AG04450 (cell line): ENCODE measurements at regions not wholly inside any gene's neighbourhood (a gene's known extent, or its start where the extent isn't known, plus 50 kb on each side); places are given as distances from the start of the nearest gene placed in this dataset.
A peak's percentile ranks its signal among the peaks of the same experiment; 100 is the strongest.

Source experiments
- CTCF ChIA-PET: fragments of 300-600, 350-600 bp; formaldehyde crosslinking; extraction: SDS; loops from one replicate; lab custom pipeline; 2022; ENCODE audit warnings: antibody characterized with exemption, inconsistent platforms; lab: Charles Lee
- POLR2A ChIA-PET: fragments of 350-600 bp; formaldehyde crosslinking; extraction: SDS; loops from one replicate; lab custom pipeline; 2021; ENCODE audit warnings: antibody characterized with exemption, inconsistent platforms; lab: Yijun Ruan, JAX
- DNase-seq: peaks from one replicate; pipeline ENCODE4 v3.0.0-alpha.2; 2011; ENCODE audit warnings: low read depth, low spot score
- H3K27ac ChIP-seq: one replicate; pipeline ENCODE4 v1.5.1; 2012; ENCODE audit warnings: low read depth, low read length, control low read depth
- H3K27me3 ChIP-seq: one replicate; pipeline ENCODE4 v1.6.0; 2012; ENCODE audit warnings: low read length; ENCODE audit not compliant: control insufficient read depth, insufficient read depth
- H3K4me3 ChIP-seq: 2 replicates; pipeline ENCODE4 v1.5.1; 2011; ENCODE audit warnings: mild to moderate bottlenecking, low read depth, low read length, control low read depth
- H3K9me3 ChIP-seq: 2 replicates; pipeline ENCODE4 v1.5.1; 2012; ENCODE audit warnings: low read length; ENCODE audit not compliant: control insufficient read depth, insufficient read depth
- TF ChIP-seq, protein P1 (sequence below): IDR thresholded peaks from 2 replicates; pipeline ENCODE4 v1.5.1; 2011; ENCODE audit warnings: low read depth, low read length, control low read depth, inconsistent platforms

DNA sequence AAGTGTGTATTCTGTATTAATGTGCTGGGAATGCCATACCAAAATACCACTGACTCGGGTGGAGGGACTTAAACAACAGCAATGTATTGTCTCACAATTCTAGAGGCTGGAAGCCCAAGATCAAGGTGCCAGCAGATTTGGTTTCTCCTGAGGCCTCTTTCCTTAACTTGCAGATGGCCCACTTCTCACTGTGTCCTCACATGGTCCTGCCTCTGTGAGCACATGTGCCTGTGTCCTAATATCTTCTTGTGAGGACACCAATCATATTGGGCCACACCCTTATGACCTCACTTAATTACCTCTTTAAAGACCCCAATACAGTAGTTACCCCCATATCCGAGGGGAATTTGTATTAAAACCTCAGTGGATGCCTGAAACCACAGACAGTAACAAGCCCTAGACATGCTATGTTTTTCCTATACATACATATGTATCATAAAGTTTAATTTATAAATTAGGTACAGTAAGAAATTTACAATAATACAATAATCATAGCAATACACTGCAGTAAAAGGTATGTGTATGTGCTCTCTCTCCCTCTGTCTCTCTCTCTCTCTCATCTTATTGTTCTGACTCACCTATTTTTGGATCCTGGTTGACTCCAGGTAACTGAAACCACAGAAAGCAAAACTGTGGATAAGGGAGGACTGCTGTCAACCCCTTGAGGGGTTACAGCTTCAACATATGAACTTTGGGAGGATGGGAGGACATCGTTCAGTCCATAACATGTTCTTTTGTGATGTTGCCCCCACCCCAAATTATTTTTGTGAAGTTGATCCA lies 174.3 kb downstream of the IRS2 start:
- POLR2A ChIA-PET = no interaction called here
- no peak for DNase-seq
- Histone ChIP-seq H3K27ac (no peak overlapping the region), H3K4me3 (no peak overlapping the region), H3K9me3 (no peaks in the 10 kb centered on the region), H3K27me3 (peaks cover 5% of the 10 kb centered on the region)
- TF ChIP-seq, protein P1, sequence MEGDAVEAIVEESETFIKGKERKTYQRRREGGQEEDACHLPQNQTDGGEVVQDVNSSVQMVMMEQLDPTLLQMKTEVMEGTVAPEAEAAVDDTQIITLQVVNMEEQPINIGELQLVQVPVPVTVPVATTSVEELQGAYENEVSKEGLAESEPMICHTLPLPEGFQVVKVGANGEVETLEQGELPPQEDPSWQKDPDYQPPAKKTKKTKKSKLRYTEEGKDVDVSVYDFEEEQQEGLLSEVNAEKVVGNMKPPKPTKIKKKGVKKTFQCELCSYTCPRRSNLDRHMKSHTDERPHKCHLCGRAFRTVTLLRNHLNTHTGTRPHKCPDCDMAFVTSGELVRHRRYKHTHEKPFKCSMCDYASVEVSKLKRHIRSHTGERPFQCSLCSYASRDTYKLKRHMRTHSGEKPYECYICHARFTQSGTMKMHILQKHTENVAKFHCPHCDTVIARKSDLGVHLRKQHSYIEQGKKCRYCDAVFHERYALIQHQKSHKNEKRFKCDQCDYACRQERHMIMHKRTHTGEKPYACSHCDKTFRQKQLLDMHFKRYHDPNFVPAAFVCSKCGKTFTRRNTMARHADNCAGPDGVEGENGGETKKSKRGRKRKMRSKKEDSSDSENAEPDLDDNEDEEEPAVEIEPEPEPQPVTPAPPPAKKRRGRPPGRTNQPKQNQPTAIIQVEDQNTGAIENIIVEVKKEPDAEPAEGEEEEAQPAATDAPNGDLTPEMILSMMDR = no peak
- CTCF ChIA-PET = no interaction called here

DNA sequence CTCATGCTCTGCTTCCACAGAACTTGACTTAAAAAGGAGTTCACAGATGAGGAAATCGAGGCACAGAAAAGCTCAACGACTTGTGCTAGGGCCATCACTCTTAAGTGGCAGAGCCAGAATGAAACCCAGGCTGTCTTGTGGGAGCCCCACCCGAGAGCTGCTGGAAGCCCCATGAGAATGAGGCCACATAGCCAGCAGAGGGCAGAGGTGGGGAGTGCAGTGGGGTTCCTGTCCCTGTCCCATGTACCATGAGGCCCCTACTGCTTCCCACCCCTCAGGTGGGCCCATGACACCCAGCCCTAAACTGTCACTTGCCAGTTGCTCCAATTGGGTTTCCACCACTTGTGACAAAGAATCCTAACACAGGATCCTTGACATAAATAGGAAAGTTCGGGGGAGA lies 175.9 kb downstream of the IRS2 start:
- TF ChIP-seq, protein P1 = peak; percentile 35
- DNase-seq = no peak
- Histone ChIP-seq H3K4me3 (no peak overlapping the region), H3K9me3 (no peaks in the 10 kb centered on the region), H3K27ac (no peak overlapping the region), H3K27me3 (peaks cover 5% of the 10 kb centered on the region)
- CTCF ChIA-PET = no interaction called here
- POLR2A ChIA-PET = no interaction called here

DNA sequence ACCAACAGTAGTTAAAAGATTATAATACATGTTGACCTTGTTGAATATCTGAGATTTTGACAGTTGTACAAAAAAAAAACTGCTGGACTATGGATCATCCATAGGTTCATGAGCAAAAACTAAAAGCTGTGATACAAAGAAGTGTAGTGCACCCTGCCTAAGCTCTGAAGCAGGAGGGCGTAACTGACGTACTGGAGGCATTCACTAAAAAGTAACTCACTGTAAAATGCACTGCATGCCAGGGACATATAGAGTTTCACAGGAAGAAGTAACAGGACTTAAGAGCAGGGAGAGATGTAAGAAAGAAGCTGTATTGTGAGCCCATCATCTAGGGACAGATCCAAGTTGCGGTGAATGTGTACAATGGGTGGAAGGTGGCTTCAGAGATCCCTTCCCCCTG lies 177.9 kb downstream of the IRS2 start:
- H3K4me3 ChIP-seq = no peak overlapping the region
- ChIA-PET POLR2A (no interaction called here), CTCF (no interaction called here)
- no peak for DNase-seq
- no peaks in the 10 kb centered on the region for H3K9me3 ChIP-seq
- TF ChIP-seq, protein P1 = no peak
- peaks cover 8% of the 10 kb centered on the region for H3K27me3 ChIP-seq
- H3K27ac ChIP-seq = no peak overlapping the region

- peaks cover 8% of the 10 kb centered on the region for H3K27me3 ChIP-seq
- no peak for DNase-seq
- ChIA-PET CTCF (no interaction called here), POLR2A (no interaction called here)
- H3K9me3 ChIP-seq = no peaks in the 10 kb centered on the region
- H3K27ac ChIP-seq = no peak overlapping the region
- TF ChIP-seq, protein P1 = no peak
- no peak overlapping the region for H3K4me3 ChIP-seq
Observed at GRCh38 chr13:109608059-109608458, 178.3 kb downstream of the IRS2 start.

GRCh38 chr13:109606520-109606919 lies 179.9 kb downstream of the IRS2 start:
- no peak overlapping the region for H3K4me3 ChIP-seq
- POLR2A ChIA-PET = interaction anchor here (0.6 to 1.0 kb wide), 2 partner anchors 11 to 155 kb away, joined by 3 read pairs; no protein-coding TSS in a partner anchor
- CTCF ChIA-PET = no interaction called here
- no peak for DNase-seq
- TF ChIP-seq, protein P1 = no peak
- no peak overlapping the region for H3K27ac ChIP-seq
- no peaks in the 10 kb centered on the region for H3K9me3 ChIP-seq
- peaks cover 5% of the 10 kb centered on the region for H3K27me3 ChIP-seq
